Left hindlimb (tissue), 1 donor: ENCODE measurements at regions not wholly inside any gene's neighbourhood (a gene's known extent, or its start where the extent isn't known, plus 50 kb on each side); places are given as distances from the start of the nearest gene placed in this dataset.
"Not testable (repeated sequence)": the region's sequence is repeated elsewhere in the genome, so short reads cannot be mapped to it uniquely, and the experiment has no call there.

ENCODE experiments used
- DNase-seq: peaks from one replicate; pipeline ENCODE4 v3.0.0-alpha.2; 2018

DNA sequence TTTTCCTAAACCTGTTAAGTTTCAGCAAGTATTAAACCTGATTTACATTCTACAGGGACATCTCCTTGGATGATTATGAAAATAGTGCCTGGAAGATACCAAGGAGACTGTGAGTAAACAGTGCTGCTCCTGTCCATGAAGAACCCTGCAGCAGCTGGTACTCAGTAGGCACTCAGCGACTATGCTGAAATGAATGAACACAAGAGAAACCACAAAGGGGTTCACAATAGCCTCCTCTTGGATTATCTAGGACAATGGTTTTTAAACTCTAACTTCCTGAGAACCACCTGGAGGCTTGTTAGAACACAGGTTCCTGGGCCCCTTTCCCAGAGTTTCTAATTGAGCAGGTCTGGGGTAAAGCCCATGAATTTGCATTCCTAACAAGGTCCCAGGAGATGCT, 488.4 kb upstream of the UBE2E2 start:
- DNase-seq = no peak

GRCh38 chr3:22720596-22720995, 482.5 kb upstream of the UBE2E2 start:
- DNase-seq = no peak

DNA sequence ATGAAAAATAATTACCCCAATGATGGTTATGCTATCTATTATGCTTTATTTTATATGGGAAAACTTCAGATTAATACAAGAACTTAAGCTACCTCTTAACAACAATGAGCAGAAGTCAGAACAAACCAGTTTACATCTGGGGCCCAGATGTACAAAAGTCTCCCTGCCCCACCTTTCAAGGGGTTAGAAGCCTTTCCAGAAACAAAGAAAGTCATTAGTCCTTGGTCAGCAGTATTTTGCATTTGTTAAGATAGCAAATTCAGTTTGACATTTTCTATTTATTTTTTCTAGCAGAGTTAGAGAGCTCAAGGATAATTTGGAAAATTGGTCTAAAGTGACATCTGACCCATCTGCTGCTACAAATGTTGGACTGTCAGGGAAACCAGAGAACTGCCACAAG, 478.7 kb upstream of the UBE2E2 start:
- DNase-seq = no peak

GRCh38 chr3:22728406-22728805, 474.7 kb upstream of the UBE2E2 start:
- no peak for DNase-seq

DNA sequence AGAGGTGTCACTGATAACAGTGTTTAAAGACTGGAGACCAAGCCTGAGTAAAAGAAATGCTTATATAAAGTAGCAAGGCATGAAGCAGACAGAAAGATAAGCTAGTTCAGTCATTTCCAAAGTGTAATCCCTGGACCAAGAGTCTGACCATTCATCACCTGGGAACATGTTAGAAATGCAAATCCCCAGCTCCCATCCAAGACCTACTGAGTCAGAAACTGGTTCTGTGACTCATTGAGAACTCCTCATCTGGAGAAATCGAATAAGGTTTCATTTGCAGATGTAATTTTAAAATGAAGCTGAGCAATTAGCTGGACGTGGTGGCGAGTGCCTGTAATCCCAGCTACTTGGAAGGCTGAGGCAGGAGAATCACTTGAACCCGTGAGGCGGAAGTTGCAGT, 473.9 kb upstream of the UBE2E2 start:
- DNase-seq = no peak

DNA sequence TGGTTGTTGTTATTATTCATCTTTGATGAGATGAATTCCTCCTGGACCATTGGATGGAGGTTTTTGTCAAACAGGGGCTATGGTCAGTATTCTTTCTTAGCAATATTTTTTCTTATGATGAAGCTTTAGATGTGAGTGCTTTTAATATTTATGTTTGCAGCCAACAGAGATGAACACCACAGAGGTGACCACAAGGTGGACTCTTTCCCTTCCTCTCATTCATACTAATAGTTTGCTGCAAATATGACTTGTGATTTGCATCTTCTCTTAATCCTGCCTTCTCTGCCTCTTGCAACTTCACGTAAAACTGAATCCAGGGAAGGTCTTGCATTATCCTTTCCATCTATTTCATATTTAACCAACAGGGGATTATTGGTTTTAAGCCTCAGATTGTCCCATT, 473.1 kb upstream of the UBE2E2 start:
- DNase-seq = no peak

DNA sequence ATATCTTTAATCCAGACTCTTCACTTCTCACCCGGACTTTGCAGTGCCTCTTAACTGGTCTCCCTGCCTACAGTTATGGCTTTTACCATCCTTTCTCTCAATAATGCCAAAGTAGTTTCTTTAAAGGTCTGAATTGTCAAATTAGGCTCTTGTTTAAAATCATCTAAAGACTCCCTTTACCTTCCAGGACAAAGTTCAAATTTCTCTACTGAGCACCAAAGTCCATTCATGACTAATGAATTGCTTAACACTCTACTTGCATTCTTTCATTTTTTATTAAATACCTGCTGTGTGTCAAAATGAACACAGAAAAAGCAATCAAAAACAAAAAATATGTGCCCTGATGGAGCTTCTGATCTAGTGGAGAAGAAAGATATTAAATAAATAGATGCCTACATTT, 472.4 kb upstream of the UBE2E2 start:
- no peak for DNase-seq

- DNase-seq = no peak
Measured at GRCh38 chr3:22731901-22732300, 471.2 kb upstream of the UBE2E2 start.

GRCh38 chr3:22732641-22733040, 470.5 kb upstream of the UBE2E2 start:
- DNase-seq = no peak

- DNase-seq = no peak
Measured at GRCh38 chr3:22734207-22734606, 468.9 kb upstream of the UBE2E2 start.

DNA sequence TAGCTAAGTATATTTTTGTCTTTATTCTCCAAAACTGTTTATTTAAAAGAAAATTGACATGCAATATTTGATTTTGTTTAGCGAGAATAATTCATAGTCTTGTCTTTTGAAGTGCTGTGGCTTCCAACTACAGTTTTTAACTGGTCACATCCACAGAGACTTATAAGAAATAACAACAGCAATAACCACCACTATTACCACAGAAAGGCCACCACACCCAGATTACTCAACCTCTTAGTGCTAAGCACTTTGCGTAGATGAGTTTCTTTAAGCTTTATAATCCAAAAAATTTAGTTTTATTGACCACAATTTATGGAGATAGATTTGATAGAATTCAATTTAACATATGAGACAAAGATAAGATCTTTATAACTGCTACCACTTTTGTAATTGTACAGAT, 468.4 kb upstream of the UBE2E2 start:
- no peak for DNase-seq

- DNase-seq = no peak
Measured at GRCh38 chr3:22735373-22735772, 467.8 kb upstream of the UBE2E2 start.

GRCh38 chr3:22743386-22743785, 459.7 kb upstream of the UBE2E2 start:
- DNase-seq = not testable (repeated sequence)

DNA sequence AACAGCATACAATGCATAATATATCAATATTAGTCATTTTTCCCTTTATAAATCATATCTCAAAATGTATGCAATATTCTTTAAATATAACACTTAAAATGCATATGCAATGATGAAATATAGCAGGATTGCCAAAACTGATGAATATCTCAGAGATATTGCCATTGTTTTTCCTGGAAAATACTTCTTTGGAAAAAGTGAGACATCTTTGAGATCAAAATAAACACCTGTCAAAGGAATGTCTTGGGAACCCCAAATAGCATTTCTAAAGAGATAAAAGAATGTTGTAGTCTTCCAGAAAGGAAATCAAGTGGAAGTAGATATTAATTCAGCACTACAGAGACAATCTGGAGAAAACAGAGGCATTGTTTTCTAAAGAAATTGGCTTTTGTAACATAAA, 457.8 kb upstream of the UBE2E2 start:
- no peak for DNase-seq

GRCh38 chr3:22746221-22746620, 456.9 kb upstream of the UBE2E2 start:
- no peak for DNase-seq

DNA sequence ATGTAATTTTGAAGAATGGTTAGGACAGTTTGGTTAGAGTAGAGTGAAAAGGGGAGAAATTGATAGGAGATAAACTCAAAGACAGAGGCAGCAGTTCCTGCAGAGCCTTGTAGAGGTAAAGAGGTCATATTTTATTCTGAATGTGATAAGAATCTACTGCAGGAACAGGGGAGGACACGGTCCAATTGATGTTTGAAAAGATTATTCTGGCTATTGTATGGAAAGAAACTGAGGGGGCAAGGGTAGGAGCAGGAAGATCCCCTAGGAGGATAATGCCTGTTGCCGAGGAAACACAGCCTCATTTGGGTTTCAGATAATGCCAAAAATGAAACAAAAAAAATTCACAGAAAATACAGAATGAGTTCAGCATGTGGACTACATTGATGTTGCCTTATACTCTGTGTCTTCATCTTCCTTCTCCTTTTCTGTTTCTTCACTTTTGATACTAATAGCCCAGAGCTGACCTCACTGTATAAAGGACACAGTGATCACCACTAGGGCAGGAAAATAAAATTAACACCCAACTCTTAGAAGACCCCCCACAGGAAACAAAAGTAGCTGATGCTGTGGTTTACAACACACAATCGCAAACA, 454.6 kb upstream of the UBE2E2 start:
- no peak for DNase-seq

GRCh38 chr3:22759636-22760310, 443.4 kb upstream of the UBE2E2 start:
- DNase-seq = no peak

DNA sequence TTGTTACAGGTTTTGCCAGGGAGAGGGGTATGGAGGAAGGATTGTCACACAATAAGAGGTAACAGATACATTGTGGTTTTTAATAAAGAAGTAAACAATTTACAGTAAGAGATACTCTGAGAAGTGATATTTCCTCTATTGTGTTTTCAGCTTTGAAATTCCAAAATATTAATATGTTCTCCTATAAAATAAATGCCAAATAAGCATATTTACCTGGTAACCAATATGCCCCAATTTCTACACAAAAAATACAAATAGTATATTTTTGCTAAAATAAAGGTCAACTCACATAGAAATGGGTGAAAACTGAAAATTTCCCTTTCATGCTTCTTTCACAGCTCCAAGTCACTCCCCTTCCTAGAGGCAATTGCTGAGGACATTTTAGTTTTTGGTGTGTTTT, 437.4 kb upstream of the UBE2E2 start:
- no peak for DNase-seq

- no peak for DNase-seq
Measured at GRCh38 chr3:22777834-22778233, 425.3 kb upstream of the UBE2E2 start.

- no peak for DNase-seq
Measured at GRCh38 chr3:22779737-22780136, 423.4 kb upstream of the UBE2E2 start.

- DNase-seq = no peak
Measured at GRCh38 chr3:22792533-22792932, 410.6 kb upstream of the UBE2E2 start.

- DNase-seq = no peak
Measured at GRCh38 chr3:22795917-22796316, 407.2 kb upstream of the UBE2E2 start.

DNA sequence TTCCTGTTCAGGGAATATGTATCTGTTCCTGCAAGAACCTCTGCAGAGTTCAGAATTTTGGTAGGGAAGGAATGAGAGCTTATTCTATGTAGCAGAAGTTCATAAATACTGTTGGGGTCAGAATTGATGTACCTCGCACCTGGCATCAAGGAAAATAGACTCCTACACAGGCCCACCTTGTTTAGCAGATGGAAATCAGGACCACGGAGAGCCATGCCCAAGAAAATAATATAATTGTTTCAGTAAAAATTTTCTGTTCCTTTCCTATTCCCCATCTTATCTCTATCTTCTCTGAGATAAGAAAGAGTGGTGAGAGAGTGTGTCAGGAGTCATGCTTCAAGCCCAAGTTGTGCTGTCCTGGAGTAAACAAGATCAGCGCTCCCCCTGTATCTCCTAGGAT, 404.7 kb upstream of the UBE2E2 start:
- no peak for DNase-seq

DNA sequence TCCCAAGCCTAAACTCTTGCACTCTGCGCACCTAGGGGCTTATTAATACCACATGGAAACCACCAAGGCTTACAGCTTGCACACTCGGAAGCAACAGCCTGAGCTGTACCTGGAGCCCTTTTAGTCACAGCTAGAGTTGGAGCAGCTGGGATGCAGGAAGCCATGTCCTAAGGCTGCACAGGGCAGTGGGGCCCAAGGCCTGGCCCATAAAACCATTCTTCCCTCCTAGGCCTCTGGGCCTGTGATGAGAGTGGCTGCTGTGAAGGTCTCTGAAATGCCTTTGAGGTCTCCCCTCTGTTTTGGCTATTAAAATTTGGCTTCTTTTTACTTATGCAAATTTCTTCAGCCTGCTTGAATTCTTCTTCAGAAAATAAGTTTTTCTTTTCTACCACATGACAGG, 383.9 kb upstream of the UBE2E2 start:
- DNase-seq = no peak

DNA sequence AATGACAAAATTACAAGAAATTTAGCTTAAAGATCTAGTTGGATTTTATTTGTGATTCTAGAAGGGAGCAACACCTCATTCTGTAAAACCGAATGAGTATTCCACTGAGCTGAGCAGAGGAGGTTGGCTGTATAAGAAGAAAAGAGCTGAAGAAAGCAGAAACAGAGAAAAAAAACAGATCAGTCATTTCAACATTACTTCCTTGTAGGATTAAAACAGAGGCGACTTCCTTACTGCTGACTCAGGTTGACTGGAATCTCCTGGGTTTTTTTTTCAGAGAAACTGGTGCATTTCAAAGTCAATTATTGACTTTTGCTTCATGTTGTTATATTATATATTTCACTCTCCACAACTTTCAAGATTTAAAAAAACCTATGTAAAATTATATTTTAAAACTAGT, 368.1 kb upstream of the UBE2E2 start:
- no peak for DNase-seq
